HepG2 (cell line): ENCODE measurements at regions not wholly inside any gene's neighbourhood (a gene's known extent, or its start where the extent isn't known, plus 50 kb on each side); places are given as distances from the start of the nearest gene placed in this dataset.

ENCODE experiments used
- ATAC-seq: fragments of 200-7000 bp; cut with Tn5 transposase; 3 replicates; pipeline ENCODE4 v1.9.1; 2020; ENCODE audit warnings: mild to moderate bottlenecking, moderate library complexity
- BruUV-seq: library from RNA; stranded (reverse); fragments of 400-500 nt; replicated peaks from 2 replicates; lab custom pipeline; 2021; lab: Mats Ljungman, UMichigan
- CTCF ChIA-PET: fragments of 300-600 bp; formaldehyde crosslinking; extraction: SDS; loops from one replicate; lab custom pipeline; 2021; ENCODE audit warnings: low total read pairs, inconsistent platforms, low intra/inter-chr PET ratio; lab: Yijun Ruan, JAX
- POLR2A ChIA-PET: fragments of 350-600 bp; sonication (Branson Sonifier 250); formaldehyde crosslinking; loops from one replicate; lab custom pipeline; 2020; ENCODE audit warnings: antibody characterized with exemption, inconsistent platforms; lab: Yijun Ruan, JAX
- DNase-seq: peaks from one replicate; pipeline ENCODE4 v3.0.0-alpha.2; 2015; ENCODE audit warnings: low spot score
- FAIRE-seq: peaks from 3 replicates; lab custom pipeline; 2011; peaks lifted over from hg19 to GRCh38; lab: Jason Lieb, UNC
- H2AFZ ChIP-seq: one replicate; pipeline ENCODE4 v1.6.1; 2011; ENCODE audit warnings: low read length, inconsistent platforms
- H3K27ac ChIP-seq: fragments of 300-600 bp; 3 replicates; pipeline ENCODE4 v1.8.0; 2011; ENCODE audit warnings: mixed run types, mild to moderate bottlenecking, mixed read lengths, low read length, inconsistent platforms; ENCODE audit not compliant: insufficient read depth; ENCODE audit errors: extremely low read length
- H3K27me3 ChIP-seq, 2 experiments: fragments of 200-600 bp in 1 of 2; 2 replicates in 1 of 2; 3 replicates in 1 of 2; pipeline versions ENCODE4 v1.6.0 to v1.8.0; 2011; ENCODE audit warnings: low read length in 2 of 2, mild to moderate bottlenecking in 2 of 2, moderate library complexity in 2 of 2, inconsistent platforms in 1 of 2; ENCODE audit not compliant: insufficient read depth in 2 of 2, control insufficient read depth in 1 of 2
- H3K36me3 ChIP-seq, 2 experiments: fragments of 200-600 bp in 1 of 2; replicated peaks in 1 of 2; 2 replicates in 1 of 2; 3 replicates in 1 of 2; pipeline versions ENCODE4 v1.5.1 to v1.8.0; 2011; ENCODE audit warnings: low read length in 2 of 2, inconsistent platforms in 1 of 2; ENCODE audit not compliant: insufficient read depth in 2 of 2, control insufficient read depth in 1 of 2
- H3K4me1 ChIP-seq: 2 replicates; pipeline ENCODE4 v1.5.1; 2012; ENCODE audit warnings: low read length, inconsistent platforms; ENCODE audit not compliant: insufficient read depth
- H3K4me2 ChIP-seq: 2 replicates; pipeline ENCODE4 v1.6.0; 2011; ENCODE audit warnings: low read depth, low read length, inconsistent platforms
- H3K4me3 ChIP-seq, 3 experiments: fragments of 200-600 bp in 1 of 3; sonication (generic), shearing (Covaris generic) in 1 of 3; replicated peaks in 1 of 3; 2 replicates each; pipeline ENCODE4 v1.5.1; 2011 to 2016; ENCODE audit warnings: low read length in 3 of 3, inconsistent platforms in 2 of 3, low read depth in 2 of 3, mild to moderate bottlenecking in 2 of 3, control low read depth in 1 of 3, mixed read lengths in 1 of 3; ENCODE audit not compliant: insufficient read depth in 1 of 3
- H3K79me2 ChIP-seq: one replicate; pipeline ENCODE4 v1.6.1; 2011; ENCODE audit warnings: low read length, inconsistent platforms; ENCODE audit not compliant: insufficient read depth
- H3K9ac ChIP-seq: 2 replicates; pipeline ENCODE4 v1.6.0; 2011; ENCODE audit warnings: mild to moderate bottlenecking, low read depth, low read length, inconsistent platforms; ENCODE audit not compliant: insufficient read depth
- H3K9me3 ChIP-seq: 2 replicates; pipeline ENCODE4 v1.5.1; 2012; ENCODE audit warnings: mild to moderate bottlenecking, low read length
- H4K20me1 ChIP-seq: 2 replicates; pipeline ENCODE4 v1.6.0; 2011; ENCODE audit warnings: inconsistent platforms, mild to moderate bottlenecking, low read length, moderate library complexity; ENCODE audit not compliant: insufficient read depth
- GPN1 ChIP-seq: sonication (generic); formaldehyde crosslinking; IDR thresholded peaks from 2 replicates; pipeline ENCODE4 v1.5.1; 2020; ENCODE audit warnings: missing genetic modification reagents, borderline replicate concordance
- SMYD3 ChIP-seq: sonication (generic); formaldehyde crosslinking; IDR thresholded peaks from 2 replicates; pipeline ENCODE4 v1.8.1; 2023; ENCODE audit warnings: mild to moderate bottlenecking, missing genetic modification reagents
- TAF15 ChIP-seq: fragments of 200-400 bp; formaldehyde crosslinking; IDR thresholded peaks from one replicate; pipeline ENCODE4 v1.6.1; 2018; ENCODE audit warnings: mild to moderate bottlenecking, low read depth, low read length; ENCODE audit not compliant: poor library complexity, severe bottlenecking
- TBX2 ChIP-seq: sonication (generic); formaldehyde crosslinking; IDR thresholded peaks from 2 replicates; pipeline ENCODE4 v1.5.0; 2020; ENCODE audit warnings: missing genetic modification reagents, mild to moderate bottlenecking, borderline replicate concordance
- ZNF556 ChIP-seq: sonication (generic); formaldehyde crosslinking; IDR thresholded peaks from 2 replicates; pipeline ENCODE4 v1.4.0; 2020; ENCODE audit warnings: mild to moderate bottlenecking, missing genetic modification reagents, borderline replicate concordance
- ZNF589 ChIP-seq: sonication (generic); formaldehyde crosslinking; conservative IDR thresholded peaks from 2 replicates; pipeline ENCODE4 v1.8.0; 2022; ENCODE audit warnings: mild to moderate bottlenecking, moderate library complexity, missing genetic modification reagents
- ZNF609 ChIP-seq: sonication (generic); formaldehyde crosslinking; IDR thresholded peaks from 2 replicates; pipeline ENCODE4 v1.4.0; 2020; ENCODE audit warnings: mild to moderate bottlenecking, missing genetic modification reagents, borderline replicate concordance
- ZNF720 ChIP-seq: sonication (generic); formaldehyde crosslinking; IDR thresholded peaks from 2 replicates; pipeline ENCODE4 v1.4.0; 2020; ENCODE audit warnings: missing genetic modification reagents
- WGBS: methylation state at CpG from one replicate; pipeline ENCODE4 v1.1.6; 2017; ENCODE audit warnings: low lambda C conversion rate; 5-methylcytosine and 5-hydroxymethylcytosine counted together
- in situ Hi-C: cut with HindIII; loops from 2 replicates; pipeline ENCODE4 v1.10.0; 2017; ENCODE audit warnings: low pct_unique_long_range_greater_than_20kb; ENCODE audit not compliant: extremely low pct_ligation_motif_present
- intact Hi-C: fragments of 100-400 bp; cut with micrococcal nuclease; formaldehyde crosslinking; loops from one replicate; pipeline ENCODE4 v1.10.0; 2022; ENCODE audit not compliant: unreplicated experiment
- TF ChIP-seq, protein P1 (sequence below), 2 experiments: sonication (generic) in 1 of 2; formaldehyde crosslinking in 1 of 2; IDR thresholded peaks; 2 replicates each; pipeline versions ENCODE4 v1.4.0 to v1.6.1; 2016 to 2020; ENCODE audit warnings: borderline replicate concordance in 1 of 2, low read depth in 1 of 2, mild to moderate bottlenecking in 1 of 2, missing genetic modification reagents in 1 of 2

GRCh38 chr1:83103341-83103740, 895.6 kb downstream of the TTLL7 start:
- ChIA-PET CTCF (no interaction called here), POLR2A (no interaction called here)
- Histone ChIP-seq H3K9me3 (peaks cover 78% of the 10 kb centered on the region), H3K4me3 (no peak overlapping the region), H3K9ac (no peak overlapping the region), H2AFZ (no peak overlapping the region), H3K27me3 (no peaks in the 10 kb centered on the region), H3K4me2 (no peak overlapping the region), H3K36me3 (no peaks in the 10 kb centered on the region), H3K79me2 (no peaks in the 10 kb centered on the region), H3K27ac (no peak overlapping the region)
- DNase-seq (no peak), ATAC-seq (no peak)
- BruUV-seq, result no TSS peak
- intact Hi-C loops (no loop called here), in situ Hi-C loops (no loop called here)
- TF ChIP-seq ZNF556 (CRISPR knock-in tag) (no peak), ZNF609 (no peak), ZNF720 (CRISPR knock-in tag) (no peak)
- TF ChIP-seq, all 625 proteins: peak for 0
- FAIRE-seq, result no peak
- WGBS, result 0% methylated on average over 2 of the region's 2 CpGs
- no peaks in the 10 kb centered on the region for H4K20me1 ChIP-seq
- no peaks in the 10 kb centered on the region for H3K4me1 ChIP-seq

DNA sequence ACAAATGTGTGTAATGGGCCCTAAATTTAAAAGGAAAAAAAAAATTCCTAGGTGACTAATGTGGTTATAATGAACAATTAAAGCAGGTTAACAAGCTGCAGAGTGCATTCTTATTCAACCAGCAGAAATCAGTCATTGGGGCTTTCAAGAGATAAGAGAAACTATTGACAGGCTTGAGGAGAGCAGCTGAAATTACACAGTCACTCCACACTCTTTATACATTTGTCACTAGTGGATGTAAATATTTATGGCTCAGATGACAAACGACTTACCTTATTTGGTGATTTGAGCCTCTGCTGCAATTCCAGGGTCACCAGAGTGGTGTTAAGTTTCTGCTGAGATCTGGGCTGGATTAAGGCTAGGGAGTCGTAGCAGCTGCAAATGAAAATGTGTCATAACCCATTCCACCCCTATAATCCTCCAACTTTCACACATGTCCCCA, 896.3 kb downstream of the TTLL7 start:
- WGBS, result 0% methylated on average over 2 of the region's 2 CpGs
- Histone ChIP-seq H3K27me3 (no peaks in the 10 kb centered on the region), H3K9ac (no peak overlapping the region), H3K36me3 (no peaks in the 10 kb centered on the region), H3K4me1 (no peaks in the 10 kb centered on the region), H4K20me1 (no peaks in the 10 kb centered on the region), H3K79me2 (no peaks in the 10 kb centered on the region), H2AFZ (no peak overlapping the region), H3K4me2 (no peak overlapping the region), H3K27ac (no peak overlapping the region), H3K9me3 (peaks cover 82% of the 10 kb centered on the region), H3K4me3 (no peak overlapping the region)
- DNase-seq, result no peak
- in situ Hi-C loops (no loop called here), intact Hi-C loops (no loop called here)
- BruUV-seq, result no TSS peak
- no peak for ATAC-seq
- FAIRE-seq, result no peak
- ChIA-PET POLR2A (no interaction called here), CTCF (no interaction called here)
- TF ChIP-seq ZNF589 (no peak), GPN1 (CRISPR knock-in tag) (no peak), TBX2 (CRISPR knock-in tag) (no peak), TAF15 (no peak), SMYD3 (no peak)
- TF ChIP-seq, protein P1, sequence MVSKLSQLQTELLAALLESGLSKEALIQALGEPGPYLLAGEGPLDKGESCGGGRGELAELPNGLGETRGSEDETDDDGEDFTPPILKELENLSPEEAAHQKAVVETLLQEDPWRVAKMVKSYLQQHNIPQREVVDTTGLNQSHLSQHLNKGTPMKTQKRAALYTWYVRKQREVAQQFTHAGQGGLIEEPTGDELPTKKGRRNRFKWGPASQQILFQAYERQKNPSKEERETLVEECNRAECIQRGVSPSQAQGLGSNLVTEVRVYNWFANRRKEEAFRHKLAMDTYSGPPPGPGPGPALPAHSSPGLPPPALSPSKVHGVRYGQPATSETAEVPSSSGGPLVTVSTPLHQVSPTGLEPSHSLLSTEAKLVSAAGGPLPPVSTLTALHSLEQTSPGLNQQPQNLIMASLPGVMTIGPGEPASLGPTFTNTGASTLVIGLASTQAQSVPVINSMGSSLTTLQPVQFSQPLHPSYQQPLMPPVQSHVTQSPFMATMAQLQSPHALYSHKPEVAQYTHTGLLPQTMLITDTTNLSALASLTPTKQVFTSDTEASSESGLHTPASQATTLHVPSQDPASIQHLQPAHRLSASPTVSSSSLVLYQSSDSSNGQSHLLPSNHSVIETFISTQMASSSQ (IDR thresholded peaks at IDR 0.05; ENCODE audit: low read depth), result no peak
- TF ChIP-seq, protein P1 (CRISPR knock-in tag; IDR thresholded peaks at IDR 0.05; ENCODE audit: borderline replicate concordance), result no peak
